ENCODE measurements at regions not wholly inside any gene's neighbourhood (a gene's known extent, or its start where the extent isn't known, plus 50 kb on each side); places are given as distances from the start of the nearest gene placed in this dataset.

- TF ChIP-seq CTCF (IDR thresholded peaks at IDR 0.05) (no peak), POLR2A (IDR thresholded peaks at IDR 0.05) (no peak)
Observed at GRCh38 chr5:100303216-100303615, 232.0 kb upstream of the FAM174A start.
